ENCODE measurements at regions not wholly inside any gene's neighbourhood (a gene's known extent, or its start where the extent isn't known, plus 50 kb on each side); places are given as distances from the start of the nearest gene placed in this dataset.
"Not testable (repeated sequence)": the region's sequence is repeated elsewhere in the genome, so short reads cannot be mapped to it uniquely, and the experiment has no call there.

- no peaks in the 10 kb centered on the region for H3K27me3 Mint-ChIP-seq
- DNase-seq (no peak), ATAC-seq (replicated peaks) (no peak)
- no peaks in the 10 kb centered on the region for H3K4me1 Mint-ChIP-seq
- H3K4me3 Mint-ChIP-seq, result no peak overlapping the region
- no peak overlapping the region for H3K27ac Mint-ChIP-seq
- H3K9me3 Mint-ChIP-seq, result peaks cover 4 to 7% of the 10 kb centered on the region in 2 donors
- H3K36me3 Mint-ChIP-seq, result no peaks in the 10 kb centered on the region
Measured at GRCh38 chr2:118417406-118418120, 329.3 kb downstream of the INSIG2 start.

GRCh38 chr2:118415186-118415585 lies 326.9 kb downstream of the INSIG2 start:
- not testable (repeated sequence) for H3K36me3 Mint-ChIP-seq; H3K27me3 Mint-ChIP-seq; H3K4me3 Mint-ChIP-seq; H3K9me3 Mint-ChIP-seq; H3K4me1 Mint-ChIP-seq; ATAC-seq (replicated peaks); H3K27ac Mint-ChIP-seq; DNase-seq

- H3K36me3 Mint-ChIP-seq, result no peaks in the 10 kb centered on the region
- no peak for ATAC-seq (replicated peaks)
- H3K9me3 Mint-ChIP-seq, result peaks cover 4 to 8% of the 10 kb centered on the region in 2 donors
- DNase-seq, result no peak
- no peak overlapping the region for H3K4me3 Mint-ChIP-seq
- H3K4me1 Mint-ChIP-seq, result no peaks in the 10 kb centered on the region
- H3K27ac Mint-ChIP-seq, result no peak overlapping the region
- H3K27me3 Mint-ChIP-seq, result peaks cover 0 to 4% of the 10 kb centered on the region in 2 donors
Measured at GRCh38 chr2:118403658-118404451, 315.6 kb downstream of the INSIG2 start.

GRCh38 chr2:118388771-118389170 lies 300.5 kb downstream of the INSIG2 start:
- no peak for ATAC-seq (replicated peaks)

GRCh38 chr2:118387509-118387908 lies 299.2 kb downstream of the INSIG2 start:
- DNase-seq (no peak), ATAC-seq (replicated peaks) (no peak)
- no peak overlapping the region for H3K27ac Mint-ChIP-seq
- peaks cover 4 to 8% of the 10 kb centered on the region in 2 donors for H3K9me3 Mint-ChIP-seq
- no peaks in the 10 kb centered on the region for H3K4me1 Mint-ChIP-seq
- H3K36me3 Mint-ChIP-seq, result no peaks in the 10 kb centered on the region
- no peaks in the 10 kb centered on the region for H3K27me3 Mint-ChIP-seq
- H3K4me3 Mint-ChIP-seq, result no peak overlapping the region

More at GRCh38 chr2:118388771-118389170, 300.5 kb downstream of the INSIG2 start:
- DNase-seq, result no peak
- Mint-ChIP-seq H3K4me3 (no peak overlapping the region), H3K27ac (no peak overlapping the region), H3K4me1 (no peaks in the 10 kb centered on the region), H3K9me3 (peaks cover 4 to 8% of the 10 kb centered on the region in 2 donors), H3K36me3 (no peaks in the 10 kb centered on the region), H3K27me3 (no peaks in the 10 kb centered on the region)

- no peaks in the 10 kb centered on the region for H3K4me1 Mint-ChIP-seq
- peaks cover 4 to 8% of the 10 kb centered on the region in 2 donors for H3K9me3 Mint-ChIP-seq
- no peak for ATAC-seq (replicated peaks)
- no peak overlapping the region for H3K27ac Mint-ChIP-seq
- no peak for DNase-seq
- H3K4me3 Mint-ChIP-seq, result no peak overlapping the region
- H3K36me3 Mint-ChIP-seq, result no peaks in the 10 kb centered on the region
- H3K27me3 Mint-ChIP-seq, result no peaks in the 10 kb centered on the region
Measured at GRCh38 chr2:118386641-118387302, 298.5 kb downstream of the INSIG2 start.

GRCh38 chr2:118380915-118381653 lies 292.8 kb downstream of the INSIG2 start:
- Mint-ChIP-seq H3K4me1 (no peaks in the 10 kb centered on the region), H3K9me3 (no peaks in the 10 kb centered on the region), H3K27ac (no peak overlapping the region), H3K27me3 (peaks cover 0 to 6% of the 10 kb centered on the region in 2 donors), H3K36me3 (no peaks in the 10 kb centered on the region), H3K4me3 (no peak overlapping the region)
- no peak for DNase-seq
- no peak for ATAC-seq (replicated peaks)

- Mint-ChIP-seq H3K27ac (no peak overlapping the region), H3K4me1 (no peaks in the 10 kb centered on the region), H3K27me3 (peaks cover 3 to 6% of the 10 kb centered on the region in 2 donors), H3K9me3 (no peaks in the 10 kb centered on the region), H3K36me3 (no peaks in the 10 kb centered on the region), H3K4me3 (no peak overlapping the region)
- ATAC-seq (replicated peaks) (no peak), DNase-seq (no peak)
Measured at GRCh38 chr2:118375907-118376485, 287.7 kb downstream of the INSIG2 start.

GRCh38 chr2:118374974-118375755 lies 286.9 kb downstream of the INSIG2 start:
- no peak for ATAC-seq (replicated peaks)
- Mint-ChIP-seq H3K27me3 (peaks cover 3 to 6% of the 10 kb centered on the region in 2 donors), H3K27ac (no peak overlapping the region), H3K4me1 (no peaks in the 10 kb centered on the region), H3K36me3 (no peaks in the 10 kb centered on the region), H3K4me3 (no peak overlapping the region), H3K9me3 (no peaks in the 10 kb centered on the region)
- no peak for DNase-seq

- DNase-seq (no peak), ATAC-seq (replicated peaks) (no peak)
- no peak overlapping the region for H3K27ac Mint-ChIP-seq
- no peaks in the 10 kb centered on the region for H3K9me3 Mint-ChIP-seq
- no peak overlapping the region for H3K4me3 Mint-ChIP-seq
- peaks cover 6 to 8% of the 10 kb centered on the region in 2 donors for H3K27me3 Mint-ChIP-seq
- no peaks in the 10 kb centered on the region for H3K36me3 Mint-ChIP-seq
- no peaks in the 10 kb centered on the region for H3K4me1 Mint-ChIP-seq
Measured at GRCh38 chr2:118372886-118373830, 284.9 kb downstream of the INSIG2 start.

- no peaks in the 10 kb centered on the region for H3K36me3 Mint-ChIP-seq
- H3K4me1 Mint-ChIP-seq, result no peaks in the 10 kb centered on the region
- H3K9me3 Mint-ChIP-seq, result no peaks in the 10 kb centered on the region
- peaks cover 0 to 17% of the 10 kb centered on the region in 2 donors for H3K27me3 Mint-ChIP-seq
- ATAC-seq (replicated peaks) (peak in 1 of 2 donors; percentile 38), DNase-seq (no peak)
- H3K4me3 Mint-ChIP-seq, result no peak overlapping the region
- H3K27ac Mint-ChIP-seq, result no peak overlapping the region
Measured at GRCh38 chr2:118371515-118371914, 283.2 kb downstream of the INSIG2 start.

GRCh38 chr2:118369521-118369920 lies 281.2 kb downstream of the INSIG2 start:
- not testable (repeated sequence) for H3K27ac Mint-ChIP-seq; DNase-seq; H3K36me3 Mint-ChIP-seq; ATAC-seq (replicated peaks); H3K9me3 Mint-ChIP-seq; H3K4me1 Mint-ChIP-seq; H3K4me3 Mint-ChIP-seq
- peaks cover 5 to 19% of the 10 kb centered on the region in 2 donors for H3K27me3 Mint-ChIP-seq
